GM13977 (cell line): ENCODE measurements at regions not wholly inside any gene's neighbourhood (a gene's known extent, or its start where the extent isn't known, plus 50 kb on each side); places are given as distances from the start of the nearest gene placed in this dataset.

Source experiments
- DNase-seq: peaks from one replicate; pipeline ENCODE4 v3.0.0; 2012; ENCODE audit warnings: low spot score
- in situ Hi-C: fragments of 300-500 bp; cut with MboI; formaldehyde crosslinking; loops from one replicate; pipeline ENCODE4 v1.12.0; 2022; ENCODE audit warnings: low sequenced_read_pairs, low pct_unique_long_range_greater_than_20kb, mixed read lengths, inconsistent platforms; ENCODE audit not compliant: unreplicated experiment
- TF ChIP-seq, protein P1 (sequence below): IDR thresholded peaks from 2 replicates; pipeline ENCODE4 v1.5.1; 2012; ENCODE audit warnings: mild to moderate bottlenecking, control low read depth; ENCODE audit not compliant: insufficient read depth; ENCODE audit errors: extremely low read depth, missing control alignments

- in situ Hi-C loops, result no loop called here
- TF ChIP-seq, protein P1, sequence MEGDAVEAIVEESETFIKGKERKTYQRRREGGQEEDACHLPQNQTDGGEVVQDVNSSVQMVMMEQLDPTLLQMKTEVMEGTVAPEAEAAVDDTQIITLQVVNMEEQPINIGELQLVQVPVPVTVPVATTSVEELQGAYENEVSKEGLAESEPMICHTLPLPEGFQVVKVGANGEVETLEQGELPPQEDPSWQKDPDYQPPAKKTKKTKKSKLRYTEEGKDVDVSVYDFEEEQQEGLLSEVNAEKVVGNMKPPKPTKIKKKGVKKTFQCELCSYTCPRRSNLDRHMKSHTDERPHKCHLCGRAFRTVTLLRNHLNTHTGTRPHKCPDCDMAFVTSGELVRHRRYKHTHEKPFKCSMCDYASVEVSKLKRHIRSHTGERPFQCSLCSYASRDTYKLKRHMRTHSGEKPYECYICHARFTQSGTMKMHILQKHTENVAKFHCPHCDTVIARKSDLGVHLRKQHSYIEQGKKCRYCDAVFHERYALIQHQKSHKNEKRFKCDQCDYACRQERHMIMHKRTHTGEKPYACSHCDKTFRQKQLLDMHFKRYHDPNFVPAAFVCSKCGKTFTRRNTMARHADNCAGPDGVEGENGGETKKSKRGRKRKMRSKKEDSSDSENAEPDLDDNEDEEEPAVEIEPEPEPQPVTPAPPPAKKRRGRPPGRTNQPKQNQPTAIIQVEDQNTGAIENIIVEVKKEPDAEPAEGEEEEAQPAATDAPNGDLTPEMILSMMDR, result no peak
- DNase-seq, result no peak
Observed at GRCh38 chr16:35752012-35752772, 2292.8 kb downstream of the TP53TG3F start.

- in situ Hi-C loops, result no loop called here
- peak; percentile 14 for DNase-seq
- TF ChIP-seq, protein P1, result no peak
Observed at GRCh38 chr16:35752773-35753558, 2293.6 kb downstream of the TP53TG3F start.

DNA sequence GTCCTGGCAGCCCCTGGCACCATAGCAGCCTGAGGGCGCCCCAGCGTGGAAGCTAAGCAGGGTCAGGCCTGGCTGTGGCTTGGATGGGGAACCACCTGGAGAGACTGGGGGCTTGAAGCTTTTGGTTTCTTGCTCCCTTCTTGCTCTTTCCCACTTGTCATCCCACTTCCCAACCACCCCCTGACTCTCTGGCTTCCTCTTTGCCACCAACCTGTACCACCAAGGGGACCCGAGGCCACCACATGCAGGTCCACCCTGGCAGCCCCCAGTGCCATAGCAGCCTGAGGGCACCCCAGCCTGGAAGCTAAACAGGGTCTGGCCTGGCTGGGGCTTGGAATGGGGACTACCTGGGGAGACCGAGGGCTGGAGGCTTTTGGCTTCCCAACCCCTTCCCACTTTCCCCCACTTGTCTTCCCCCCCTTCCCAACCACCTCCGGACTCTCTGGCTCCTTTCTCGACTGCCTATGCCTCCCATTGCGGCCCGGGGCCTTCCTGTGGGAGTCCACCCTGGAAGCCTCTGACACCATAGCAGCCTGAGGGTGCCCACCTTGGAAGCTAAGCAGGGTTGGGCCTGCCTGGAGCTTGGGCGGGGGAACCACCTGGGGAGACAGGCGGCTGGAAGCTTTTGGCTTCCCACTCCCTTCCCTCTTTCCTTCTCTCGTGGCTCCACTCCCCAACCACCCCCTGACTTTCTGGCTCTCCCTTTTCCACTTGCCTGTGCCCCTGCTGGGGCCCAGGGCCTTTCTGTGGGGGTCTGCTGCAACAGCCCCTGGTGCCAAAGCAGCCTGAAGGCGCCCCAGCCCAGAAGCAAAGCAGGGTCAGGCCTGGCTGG, 2294.4 kb downstream of the TP53TG3F start:
- TF ChIP-seq, protein P1, result no peak
- in situ Hi-C loops, result no loop called here
- no peak for DNase-seq

DNA sequence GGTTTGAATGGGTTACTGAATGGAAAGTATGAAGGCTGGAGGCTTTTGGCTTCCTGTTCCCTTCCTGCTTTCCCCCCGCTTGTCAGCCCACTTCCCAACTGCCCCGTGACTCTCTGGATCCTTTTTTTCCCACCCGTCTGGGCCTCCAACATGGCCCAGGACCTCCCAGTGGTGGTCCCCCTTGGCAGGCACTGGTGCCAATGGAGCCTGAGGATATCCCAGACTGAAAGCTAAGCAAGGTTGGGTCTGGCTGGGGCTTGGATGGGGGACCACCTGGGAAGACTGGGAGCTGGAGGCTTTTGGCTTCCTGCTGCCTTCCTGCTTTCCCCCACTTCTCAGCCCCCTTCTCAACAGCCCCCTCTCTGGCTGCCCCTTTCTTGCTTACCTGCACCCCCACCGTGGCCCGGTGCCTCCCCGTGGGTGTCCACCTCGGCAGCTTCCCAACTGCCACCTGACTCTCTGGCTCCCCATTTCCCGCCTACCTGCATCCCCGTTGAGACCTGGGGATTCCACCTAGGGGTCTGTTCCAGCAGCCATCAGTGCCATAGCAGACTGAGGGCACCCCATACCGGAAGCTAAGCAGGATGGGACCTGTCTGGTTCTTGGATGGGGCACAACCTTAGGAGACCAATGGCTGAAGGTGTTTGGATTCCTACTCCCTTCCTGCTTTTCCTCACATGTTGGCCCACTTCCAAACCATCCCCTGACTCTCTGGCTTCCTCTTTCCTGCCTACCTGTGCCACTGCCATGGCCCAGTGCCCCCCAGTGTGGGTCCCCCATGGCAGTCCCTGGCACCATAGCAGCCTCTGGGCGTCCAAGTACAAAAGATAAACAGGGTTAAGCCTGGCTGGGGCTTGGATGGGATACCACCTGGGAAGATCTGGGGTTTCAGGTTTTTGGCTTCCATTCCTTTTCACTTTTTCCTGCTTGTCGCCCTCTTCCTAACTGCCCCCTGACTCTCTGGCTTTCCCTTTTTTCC, 2295.3 kb downstream of the TP53TG3F start:
- in situ Hi-C loops, result no loop called here
- TF ChIP-seq, protein P1, result no peak
- DNase-seq, result no peak

- in situ Hi-C loops, result no loop called here
- TF ChIP-seq, protein P1, result no peak
- DNase-seq, result no peak
Observed at GRCh38 chr16:35788381-35788780, 2329.0 kb downstream of the TP53TG3F start.
